Spleen (tissue), 7 donors: ENCODE measurements at regions not wholly inside any gene's neighbourhood (a gene's known extent, or its start where the extent isn't known, plus 50 kb on each side); places are given as distances from the start of the nearest gene placed in this dataset.

Experiments
- POLR2AphosphoS5 ChIP-seq, 3 donors: sonication (generic); formaldehyde crosslinking; IDR thresholded peaks; one replicate each; pipeline ENCODE4 v1.5.1; 2017; ENCODE audit warnings: antibody characterized with exemption in 3 of 3
- TF ChIP-seq, protein P1 (sequence below), 11 experiments: fragments of 200-600 bp in 7 of 11; fragments of 450-650 bp in 4 of 11; sonication (generic) in 4 of 11; IDR thresholded peaks in 8 of 11; conservative IDR thresholded peaks in 3 of 11; 1 replicate in 7 of 11; 2 replicates in 4 of 11; pipeline versions ENCODE4 v1.4.0 to v1.8.0; 2016 to 2021; ENCODE audit warnings: antibody characterized with exemption in 11 of 11, inconsistent platforms in 4 of 11, mild to moderate bottlenecking in 1 of 11
- donor health status: DM: no; HTN: no; CAD: no; lungs with moderate emphysema.
- donor health status: DM: no; HTN: no; CAD: no.
- donor health status: DM: no; HTN: no; CAD: no.

DNA sequence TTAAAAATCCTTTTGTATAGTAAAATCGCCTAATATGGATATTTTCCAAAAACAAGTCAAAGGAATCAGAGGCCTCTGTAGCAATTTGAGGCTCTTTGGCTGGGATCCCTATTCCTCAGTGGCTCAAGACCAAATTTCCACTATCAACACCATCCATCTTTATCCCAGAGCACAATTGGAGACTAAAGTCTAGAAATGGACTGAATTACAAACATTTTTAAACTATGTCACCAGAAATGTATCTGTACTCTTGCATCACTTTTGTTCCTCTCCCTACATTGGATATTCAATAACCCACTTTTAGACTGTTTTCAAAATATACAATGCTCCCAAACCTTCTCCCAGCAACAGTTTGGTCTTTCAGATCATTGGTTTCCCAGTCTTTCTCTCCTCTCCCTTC lies 140.4 kb upstream of the KLHL29 start:
- no peak for TF ChIP-seq POLR2AphosphoS5 (IDR thresholded peaks at IDR 0.05)
- TF ChIP-seq, protein P1, sequence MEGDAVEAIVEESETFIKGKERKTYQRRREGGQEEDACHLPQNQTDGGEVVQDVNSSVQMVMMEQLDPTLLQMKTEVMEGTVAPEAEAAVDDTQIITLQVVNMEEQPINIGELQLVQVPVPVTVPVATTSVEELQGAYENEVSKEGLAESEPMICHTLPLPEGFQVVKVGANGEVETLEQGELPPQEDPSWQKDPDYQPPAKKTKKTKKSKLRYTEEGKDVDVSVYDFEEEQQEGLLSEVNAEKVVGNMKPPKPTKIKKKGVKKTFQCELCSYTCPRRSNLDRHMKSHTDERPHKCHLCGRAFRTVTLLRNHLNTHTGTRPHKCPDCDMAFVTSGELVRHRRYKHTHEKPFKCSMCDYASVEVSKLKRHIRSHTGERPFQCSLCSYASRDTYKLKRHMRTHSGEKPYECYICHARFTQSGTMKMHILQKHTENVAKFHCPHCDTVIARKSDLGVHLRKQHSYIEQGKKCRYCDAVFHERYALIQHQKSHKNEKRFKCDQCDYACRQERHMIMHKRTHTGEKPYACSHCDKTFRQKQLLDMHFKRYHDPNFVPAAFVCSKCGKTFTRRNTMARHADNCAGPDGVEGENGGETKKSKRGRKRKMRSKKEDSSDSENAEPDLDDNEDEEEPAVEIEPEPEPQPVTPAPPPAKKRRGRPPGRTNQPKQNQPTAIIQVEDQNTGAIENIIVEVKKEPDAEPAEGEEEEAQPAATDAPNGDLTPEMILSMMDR (IDR thresholded peaks at IDR 0.05 in 8 of 11, conservative IDR thresholded peaks at IDR 0.05 in 3 of 11): no peak
